Common myeloid progenitor, CD34-positive (primary cell): ENCODE measurements at regions not wholly inside any gene's neighbourhood (a gene's known extent, or its start where the extent isn't known, plus 50 kb on each side); places are given as distances from the start of the nearest gene placed in this dataset.

ENCODE experiments used
- CTCF ChIA-PET: fragments of 350-600 bp; sonication (Branson Sonifier 250); formaldehyde crosslinking; loops from one replicate; lab custom pipeline; 2021; ENCODE audit warnings: antibody characterized with exemption; lab: Charles Lee
- POLR2A ChIA-PET: fragments of 350-600 bp; sonication (Branson Sonifier 250); formaldehyde crosslinking; loops from one replicate; lab custom pipeline; 2021; ENCODE audit warnings: antibody characterized with exemption; lab: Charles Lee
- DNase-seq, 3 donors: peaks; one replicate each; pipeline versions ENCODE4 v3.0.0 to v3.0.0-alpha.2; 2013
- H3K27ac ChIP-seq, 2 experiments: 1 replicate in 1 of 2; 2 replicates in 1 of 2; pipeline ENCODE4 v1.7.0; 2013; ENCODE audit warnings: inconsistent platforms in 2 of 2, low read length in 2 of 2, mild to moderate bottlenecking in 2 of 2, low read depth in 1 of 2, moderate library complexity in 1 of 2; ENCODE audit not compliant: severe bottlenecking in 2 of 2, insufficient read depth in 1 of 2, poor library complexity in 1 of 2
- H3K27me3 ChIP-seq, 5 experiments: replicated peaks in 2 of 5; 1 replicate in 3 of 5; 2 replicates in 2 of 5; pipeline versions ENCODE4 v1.6.1 to v1.7.0; 2013; ENCODE audit warnings: low read length in 4 of 5, mild to moderate bottlenecking in 2 of 5, moderate library complexity in 2 of 5, inconsistent platforms in 1 of 5; ENCODE audit not compliant: insufficient read depth in 5 of 5, control insufficient read depth in 4 of 5
- H3K36me3 ChIP-seq, 4 experiments: 1 replicate in 2 of 4; 2 replicates in 2 of 4; pipeline versions ENCODE4 v1.6.1 to v1.7.0; 2013; ENCODE audit warnings: low read length in 3 of 4, control low read depth in 1 of 4, mild to moderate bottlenecking in 1 of 4; ENCODE audit not compliant: control insufficient read depth in 4 of 4, insufficient read depth in 4 of 4
- H3K4me1 ChIP-seq, 4 experiments: 1 replicate in 3 of 4; 2 replicates in 1 of 4; pipeline versions ENCODE4 v1.6.1 to v1.7.1; 2013; ENCODE audit warnings: low read length in 3 of 4, mild to moderate bottlenecking in 3 of 4, control low read depth in 1 of 4, inconsistent platforms in 1 of 4, moderate library complexity in 1 of 4; ENCODE audit not compliant: control insufficient read depth in 4 of 4, insufficient read depth in 4 of 4; ENCODE audit errors: control extremely low read depth in 1 of 4
- H3K4me3 ChIP-seq, 7 experiments: 1 replicate in 4 of 7; 2 replicates in 3 of 7; pipeline versions ENCODE4 v1.5.1 to v1.7.0; 2013; ENCODE audit warnings: mild to moderate bottlenecking in 7 of 7, low read length in 6 of 7, moderate library complexity in 6 of 7, inconsistent platforms in 2 of 7, low read depth in 2 of 7, control low read depth in 1 of 7; ENCODE audit not compliant: insufficient read depth in 4 of 7, control insufficient read depth in 1 of 7; ENCODE audit errors: extremely low read depth in 1 of 7
- H3K9me3 ChIP-seq, 5 experiments: 1 replicate in 4 of 5; 2 replicates in 1 of 5; pipeline versions ENCODE4 v1.6.1 to v1.7.1; 2013; ENCODE audit warnings: low read length in 4 of 5, mild to moderate bottlenecking in 2 of 5, inconsistent platforms in 1 of 5, low read depth in 1 of 5, moderate library complexity in 1 of 5; ENCODE audit not compliant: control insufficient read depth in 4 of 5, insufficient read depth in 2 of 5; ENCODE audit errors: control extremely low read depth in 1 of 5
- WGBS: methylation state at CpG from one replicate; pipeline ENCODE4 v1.1.5; 2013; ENCODE audit not compliant: insufficient coverage; 5-methylcytosine and 5-hydroxymethylcytosine counted together

DNA sequence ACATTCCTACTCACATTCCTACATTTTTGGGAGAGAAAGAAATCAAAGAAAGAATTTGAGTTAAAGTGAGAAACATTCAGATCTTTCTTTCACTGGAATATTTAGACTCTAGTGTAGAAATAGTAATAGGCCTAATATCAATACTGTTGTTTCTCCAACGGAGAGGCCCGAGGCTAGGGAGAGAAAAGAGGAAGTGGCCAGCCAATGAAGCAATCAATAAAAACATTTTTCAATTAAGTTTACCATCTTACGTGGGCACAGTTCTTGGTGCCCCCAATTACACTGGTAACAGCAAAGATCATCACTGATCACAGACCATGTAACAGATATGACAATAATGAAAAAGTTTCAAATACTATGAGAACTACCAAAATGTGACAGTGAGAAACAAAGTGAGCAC, 281.4 kb downstream of the GPM6A start:
- Histone ChIP-seq H3K27me3 (no peaks in the 10 kb centered on the region), H3K27ac (no peak overlapping the region), H3K4me1 (no peaks in the 10 kb centered on the region), H3K4me3 (no peak overlapping the region), H3K36me3 (no peaks in the 10 kb centered on the region), H3K9me3 (no peaks in the 10 kb centered on the region)
- CTCF ChIA-PET = no interaction called here
- WGBS = no CpG with 5 or more reads among the region's 3 CpGs
- DNase-seq = no peak
- POLR2A ChIA-PET = no interaction called here

DNA sequence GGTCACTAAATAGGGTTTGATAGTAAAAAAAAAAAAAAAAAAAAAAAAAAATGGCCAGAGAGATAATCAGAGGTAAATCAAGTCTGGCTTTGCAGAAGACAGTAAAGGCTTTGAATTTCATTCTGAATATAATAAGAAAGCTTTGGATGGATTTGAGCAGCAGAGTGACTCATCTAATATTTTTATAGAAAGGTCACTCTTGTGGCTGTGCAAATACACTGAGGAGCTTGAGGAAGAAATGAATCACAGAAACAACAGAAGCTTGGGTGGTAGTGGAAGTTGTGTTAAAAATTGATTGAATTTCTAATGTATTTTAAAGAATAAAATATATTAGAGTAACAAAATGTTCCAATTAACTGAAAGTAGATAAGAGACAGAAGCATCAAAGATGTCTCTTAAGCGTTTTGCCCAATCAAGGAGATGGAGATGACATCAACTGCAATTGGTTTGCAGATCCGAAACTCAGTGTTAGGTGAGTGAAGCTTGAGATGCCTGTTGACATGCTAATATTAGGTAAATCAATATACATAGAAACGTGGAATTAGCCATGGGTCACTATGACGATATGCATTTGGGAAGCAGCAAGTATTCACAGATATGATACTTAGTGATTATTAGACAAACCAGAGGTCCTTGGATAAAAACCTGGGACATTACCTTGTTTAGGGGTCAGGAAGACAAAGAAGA, 280.5 kb downstream of the GPM6A start:
- Histone ChIP-seq H3K9me3 (no peaks in the 10 kb centered on the region), H3K36me3 (no peaks in the 10 kb centered on the region), H3K4me1 (no peaks in the 10 kb centered on the region), H3K27me3 (no peaks in the 10 kb centered on the region), H3K27ac (no peak overlapping the region), H3K4me3 (no peak overlapping the region)
- POLR2A ChIA-PET = no interaction called here
- 100% methylated on average over 3 of the region's 4 CpGs for WGBS
- CTCF ChIA-PET = no interaction called here
- no peak for DNase-seq

- WGBS = no CpG with 5 or more reads among the region's 6 CpGs
- CTCF ChIA-PET = interaction anchor here (0.7 to 5.6 kb wide), 5 partner anchors 36 to 1173 kb away, joined by 3 to 30 read pairs (median 3); no protein-coding TSS in a partner anchor
Observed at GRCh38 chr4:175536852-175537453, 275.1 kb downstream of the GPM6A start.

DNA sequence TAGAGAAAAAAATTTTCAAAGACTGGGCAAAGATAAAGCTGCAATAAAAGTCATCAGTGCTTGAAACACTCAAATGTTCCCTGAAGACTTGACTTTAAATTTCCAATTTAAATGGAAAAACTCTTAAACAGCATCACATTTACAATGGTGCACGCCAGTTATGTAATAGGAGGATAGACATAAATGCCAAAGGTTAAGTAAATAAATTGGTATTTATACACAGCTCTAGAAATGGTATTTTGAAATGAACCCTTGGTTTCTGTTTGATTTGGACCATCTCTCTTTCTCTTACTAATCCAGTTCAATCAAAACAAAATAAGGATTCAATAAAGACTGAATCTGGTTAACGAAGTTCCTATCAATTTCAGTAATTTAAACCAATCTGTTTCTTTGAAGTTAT, 272.6 kb downstream of the GPM6A start:
- WGBS = no CpG with 5 or more reads among the region's 2 CpGs
- H3K4me3 ChIP-seq = no peak overlapping the region
- ChIA-PET POLR2A (no interaction called here), CTCF (interaction anchor here (5.6 kb wide), 1 partner anchor 775 kb away, joined by 30 read pairs; no protein-coding TSS in a partner anchor)
- no peaks in the 10 kb centered on the region for H3K36me3 ChIP-seq
- H3K9me3 ChIP-seq = no peaks in the 10 kb centered on the region
- DNase-seq = no peak
- peaks cover 0 to 2% (median 0%) of the 10 kb centered on the region in 5 experiments for H3K27me3 ChIP-seq
- H3K4me1 ChIP-seq = no peaks in the 10 kb centered on the region
- H3K27ac ChIP-seq = no peak overlapping the region

More at GRCh38 chr4:175536852-175537453, 275.1 kb downstream of the GPM6A start:
- H3K27ac ChIP-seq = no peak overlapping the region
- H3K4me1 ChIP-seq = no peaks in the 10 kb centered on the region
- H3K9me3 ChIP-seq = no peaks in the 10 kb centered on the region
- POLR2A ChIA-PET = interaction anchor here (0.7 kb wide), 1 partner anchor 1080 kb away, joined by 8 read pairs; no protein-coding TSS in a partner anchor
- H3K27me3 ChIP-seq = peaks cover 0 to under 1% (median 0%) of the 10 kb centered on the region in 5 experiments
- peak; percentile 60 to 76 (median 69) for DNase-seq
- no peaks in the 10 kb centered on the region for H3K36me3 ChIP-seq
- no peak overlapping the region for H3K4me3 ChIP-seq

GRCh38 chr4:175540151-175540550, 271.9 kb downstream of the GPM6A start:
- no peak for DNase-seq
- peaks cover 0 to 2% (median 0%) of the 10 kb centered on the region in 5 experiments for H3K27me3 ChIP-seq
- no peaks in the 10 kb centered on the region for H3K4me1 ChIP-seq
- no CpG with 5 or more reads among the region's 1 CpG for WGBS
- ChIA-PET CTCF (interaction anchor here (5.6 kb wide), 1 partner anchor 776 kb away, joined by 30 read pairs; no protein-coding TSS in a partner anchor), POLR2A (no interaction called here)
- H3K9me3 ChIP-seq = no peaks in the 10 kb centered on the region
- H3K27ac ChIP-seq = no peak overlapping the region
- H3K36me3 ChIP-seq = no peaks in the 10 kb centered on the region
- no peak overlapping the region for H3K4me3 ChIP-seq

GRCh38 chr4:175540732-175541131, 271.3 kb downstream of the GPM6A start:
- Histone ChIP-seq H3K27me3 (peaks cover 0 to 2% (median 0%) of the 10 kb centered on the region in 5 experiments), H3K27ac (no peak overlapping the region), H3K4me3 (no peak overlapping the region), H3K9me3 (no peaks in the 10 kb centered on the region), H3K4me1 (no peaks in the 10 kb centered on the region), H3K36me3 (no peaks in the 10 kb centered on the region)
- POLR2A ChIA-PET = no interaction called here
- DNase-seq = no peak
- CTCF ChIA-PET = interaction anchor here (5.6 kb wide), 1 partner anchor 776 kb away, joined by 30 read pairs; no protein-coding TSS in a partner anchor
- 97% methylated on average over 5 of the region's 7 CpGs for WGBS

DNA sequence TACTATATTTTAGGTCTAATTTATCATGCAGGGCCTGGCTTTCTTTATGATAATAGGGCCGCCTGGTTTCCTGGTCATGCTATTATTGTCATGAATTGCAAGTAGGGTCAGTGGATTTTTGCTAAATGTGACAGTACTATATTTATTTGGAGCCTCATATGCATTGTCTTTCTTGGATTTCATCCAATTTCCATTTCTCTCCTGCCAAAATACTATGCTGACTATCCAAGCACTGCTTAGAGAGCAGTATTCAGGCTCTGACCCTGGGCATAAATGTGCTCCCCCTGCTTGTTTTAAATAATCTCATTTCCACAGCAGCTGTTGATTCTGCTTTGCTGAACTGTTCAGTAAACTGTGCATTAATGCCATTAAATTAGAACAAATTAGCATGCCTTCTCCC, 269.3 kb downstream of the GPM6A start:
- no peaks in the 10 kb centered on the region for H3K4me1 ChIP-seq
- no peaks in the 10 kb centered on the region for H3K9me3 ChIP-seq
- peaks cover 0 to 2% (median 0%) of the 10 kb centered on the region in 5 experiments for H3K27me3 ChIP-seq
- no CpG with 5 or more reads among the region's 1 CpG for WGBS
- H3K36me3 ChIP-seq = no peaks in the 10 kb centered on the region
- ChIA-PET CTCF (no interaction called here), POLR2A (no interaction called here)
- no peak overlapping the region for H3K27ac ChIP-seq
- DNase-seq = no peak
- H3K4me3 ChIP-seq = no peak overlapping the region
